Hepatocyte (in vitro differentiated cells): ENCODE measurements at regions not wholly inside any gene's neighbourhood (a gene's known extent, or its start where the extent isn't known, plus 50 kb on each side); places are given as distances from the start of the nearest gene placed in this dataset.

ENCODE experiments used
- DNase-seq: peaks from one replicate; pipeline ENCODE4 v3.0.0-alpha.2; 2016; ENCODE audit warnings: low spot score
- H2AFZ ChIP-seq: fragments of 200-600 bp; sonication (generic); 2 replicates; pipeline ENCODE4 v1.6.0; 2016; ENCODE audit warnings: antibody characterized with exemption, mild to moderate bottlenecking
- H3K27ac ChIP-seq: fragments of 200-600 bp; sonication (generic); 2 replicates; pipeline ENCODE4 v1.5.1; 2016; ENCODE audit warnings: mild to moderate bottlenecking
- H3K27me3 ChIP-seq: fragments of 200-600 bp; sonication (generic); 2 replicates; pipeline ENCODE4 v1.6.1; 2016
- H3K36me3 ChIP-seq: fragments of 200-600 bp; sonication (generic); replicated peaks from 2 replicates; pipeline ENCODE4 v1.5.1; 2016; ENCODE audit warnings: low read depth; ENCODE audit not compliant: insufficient read depth
- H3K4me1 ChIP-seq: fragments of 200-600 bp; sonication (generic); 2 replicates; pipeline ENCODE4 v1.5.1; 2016; ENCODE audit warnings: mild to moderate bottlenecking, moderate library complexity; ENCODE audit not compliant: insufficient read depth
- H3K4me2 ChIP-seq: fragments of 200-600 bp; sonication (generic); 2 replicates; pipeline ENCODE4 v1.6.0; 2016
- H3K4me3 ChIP-seq: fragments of 200-600 bp; sonication (generic); 2 replicates; pipeline ENCODE4 v1.5.1; 2016; ENCODE audit warnings: mild to moderate bottlenecking
- H3K79me2 ChIP-seq: fragments of 200-600 bp; sonication (generic); 2 replicates; pipeline ENCODE4 v1.6.0; 2017; ENCODE audit warnings: mild to moderate bottlenecking
- H3K9me2 ChIP-seq: fragments of 200-600 bp; sonication (generic); replicated peaks from 2 replicates; pipeline ENCODE4 v1.6.0; 2017; ENCODE audit warnings: mild to moderate bottlenecking; ENCODE audit not compliant: insufficient read depth
- H3K9me3 ChIP-seq: fragments of 200-600 bp; sonication (generic); 2 replicates; pipeline ENCODE4 v1.5.1; 2016; ENCODE audit warnings: low read depth, mild to moderate bottlenecking
- H4K20me1 ChIP-seq: fragments of 200-600 bp; sonication (generic); 2 replicates; pipeline ENCODE4 v1.6.0; 2016; ENCODE audit warnings: mild to moderate bottlenecking; ENCODE audit not compliant: insufficient read depth, poor library complexity, severe bottlenecking
- EZH2 ChIP-seq: fragments of 200-600 bp; sonication (generic); IDR thresholded peaks from 2 replicates; pipeline ENCODE4 v1.6.1; 2016; ENCODE audit warnings: antibody characterized with exemption, mild to moderate bottlenecking, borderline replicate concordance
- EZH2phosphoT487 ChIP-seq: fragments of 200-600 bp; sonication (generic); IDR thresholded peaks from one replicate; pipeline ENCODE4 v1.6.1; 2018; ENCODE audit warnings: antibody characterized with exemption, mild to moderate bottlenecking, low read depth, moderate library complexity; ENCODE audit not compliant: unreplicated experiment, severe bottlenecking
- WGBS: methylation state at CpG from one replicate; pipeline ENCODE4 v1.1.6; 2016; ENCODE audit warnings: low lambda C conversion rate; ENCODE audit errors: missing lambda C conversion rate; 5-methylcytosine and 5-hydroxymethylcytosine counted together
- TF ChIP-seq, protein P1 (sequence below): fragments of 200-600 bp; sonication (generic); IDR thresholded peaks from 2 replicates; pipeline ENCODE4 v1.5.1; 2016; ENCODE audit warnings: antibody characterized with exemption, mild to moderate bottlenecking; ENCODE audit not compliant: poor library complexity

DNA sequence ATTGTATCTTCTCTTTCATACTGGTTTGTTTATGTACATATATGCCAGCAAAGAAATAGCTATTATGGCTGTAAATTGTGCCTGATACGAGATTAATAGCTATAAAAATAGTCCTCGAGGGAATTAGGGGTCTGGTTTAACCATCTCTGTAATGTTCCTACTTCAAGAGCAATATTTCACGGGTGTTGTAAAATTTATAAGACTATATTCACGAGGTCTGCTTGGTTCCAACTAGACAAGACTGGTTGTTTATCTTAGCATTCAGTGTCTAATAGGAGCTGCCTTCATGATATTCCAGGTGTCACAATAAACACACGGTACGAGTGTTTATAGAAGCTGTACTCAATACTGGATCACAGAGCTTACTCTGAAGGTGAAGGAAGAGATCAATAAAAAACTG lies 389.9 kb downstream of the SIPA1L2 start:
- Histone ChIP-seq H3K9me2 (no peaks in the 10 kb centered on the region), H3K9me3 (no peaks in the 10 kb centered on the region), H2AFZ (no peak overlapping the region), H3K4me3 (no peak overlapping the region), H4K20me1 (no peaks in the 10 kb centered on the region), H3K79me2 (no peaks in the 10 kb centered on the region), H3K4me1 (no peaks in the 10 kb centered on the region), H3K27me3 (no peaks in the 10 kb centered on the region), H3K36me3 (no peaks in the 10 kb centered on the region), H3K4me2 (no peak overlapping the region), H3K27ac (no peak overlapping the region)
- WGBS = 42% methylated on average over 6 of the region's 6 CpGs
- no peak for DNase-seq
- TF ChIP-seq, protein P1, sequence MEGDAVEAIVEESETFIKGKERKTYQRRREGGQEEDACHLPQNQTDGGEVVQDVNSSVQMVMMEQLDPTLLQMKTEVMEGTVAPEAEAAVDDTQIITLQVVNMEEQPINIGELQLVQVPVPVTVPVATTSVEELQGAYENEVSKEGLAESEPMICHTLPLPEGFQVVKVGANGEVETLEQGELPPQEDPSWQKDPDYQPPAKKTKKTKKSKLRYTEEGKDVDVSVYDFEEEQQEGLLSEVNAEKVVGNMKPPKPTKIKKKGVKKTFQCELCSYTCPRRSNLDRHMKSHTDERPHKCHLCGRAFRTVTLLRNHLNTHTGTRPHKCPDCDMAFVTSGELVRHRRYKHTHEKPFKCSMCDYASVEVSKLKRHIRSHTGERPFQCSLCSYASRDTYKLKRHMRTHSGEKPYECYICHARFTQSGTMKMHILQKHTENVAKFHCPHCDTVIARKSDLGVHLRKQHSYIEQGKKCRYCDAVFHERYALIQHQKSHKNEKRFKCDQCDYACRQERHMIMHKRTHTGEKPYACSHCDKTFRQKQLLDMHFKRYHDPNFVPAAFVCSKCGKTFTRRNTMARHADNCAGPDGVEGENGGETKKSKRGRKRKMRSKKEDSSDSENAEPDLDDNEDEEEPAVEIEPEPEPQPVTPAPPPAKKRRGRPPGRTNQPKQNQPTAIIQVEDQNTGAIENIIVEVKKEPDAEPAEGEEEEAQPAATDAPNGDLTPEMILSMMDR = no peak
- TF ChIP-seq EZH2phosphoT487 (no peak), EZH2 (no peak)

DNA sequence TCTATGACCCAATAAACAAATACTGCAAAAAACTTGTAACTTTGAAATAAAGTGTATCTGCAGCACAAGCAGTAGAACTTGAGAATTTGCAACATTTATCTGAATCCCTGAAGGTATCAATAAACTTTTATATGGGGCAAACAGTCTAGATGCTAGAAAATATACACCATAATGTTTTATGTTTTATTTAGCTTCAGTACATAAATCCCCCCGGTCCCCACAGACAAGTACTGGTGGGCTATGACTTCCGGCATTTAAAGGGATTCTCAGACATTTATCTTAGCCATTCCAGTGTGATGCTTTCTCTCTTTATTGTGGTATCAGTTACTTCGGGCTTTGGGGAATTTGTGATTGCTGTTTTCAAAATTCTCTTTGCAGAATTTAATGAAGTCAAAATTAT lies 390.4 kb downstream of the SIPA1L2 start:
- Histone ChIP-seq H2AFZ (no peak overlapping the region), H3K27ac (no peak overlapping the region), H3K36me3 (no peaks in the 10 kb centered on the region), H3K9me2 (no peaks in the 10 kb centered on the region), H3K9me3 (no peaks in the 10 kb centered on the region), H3K4me2 (no peak overlapping the region), H3K4me1 (no peaks in the 10 kb centered on the region), H3K79me2 (no peaks in the 10 kb centered on the region), H3K4me3 (no peak overlapping the region), H3K27me3 (no peaks in the 10 kb centered on the region), H4K20me1 (no peaks in the 10 kb centered on the region)
- 58% methylated on average over 3 of the region's 3 CpGs for WGBS
- no peak for DNase-seq
- TF ChIP-seq EZH2phosphoT487 = peak; percentile 28
- TF ChIP-seq, protein P1 = no peak
- TF ChIP-seq EZH2 = no peak

DNA sequence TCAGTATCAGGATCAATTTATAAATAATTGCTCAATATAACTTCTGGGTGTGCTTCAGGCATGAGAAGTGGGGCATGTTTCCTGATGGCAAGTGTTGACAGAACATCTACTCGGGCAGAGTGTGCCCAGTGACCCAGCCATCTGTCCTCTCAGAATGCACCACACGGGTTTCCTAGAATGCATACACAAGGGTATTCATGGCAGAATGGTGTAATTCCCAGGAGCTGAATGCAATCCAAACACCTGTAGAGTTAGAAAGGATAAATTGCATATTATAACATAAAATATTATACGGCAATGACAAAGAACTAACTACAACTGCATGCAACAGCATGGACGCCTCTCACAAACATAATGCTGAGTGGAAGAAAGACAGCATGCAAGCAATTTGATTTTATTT lies 391.9 kb downstream of the SIPA1L2 start:
- H3K27ac ChIP-seq = no peak overlapping the region
- H2AFZ ChIP-seq = no peak overlapping the region
- H3K79me2 ChIP-seq = no peaks in the 10 kb centered on the region
- H3K27me3 ChIP-seq = no peaks in the 10 kb centered on the region
- TF ChIP-seq EZH2 (no peak), EZH2phosphoT487 (no peak)
- TF ChIP-seq, protein P1 = no peak
- no peaks in the 10 kb centered on the region for H3K9me3 ChIP-seq
- H3K9me2 ChIP-seq = no peaks in the 10 kb centered on the region
- no peak overlapping the region for H3K4me2 ChIP-seq
- H3K4me1 ChIP-seq = no peaks in the 10 kb centered on the region
- H4K20me1 ChIP-seq = no peaks in the 10 kb centered on the region
- no peaks in the 10 kb centered on the region for H3K36me3 ChIP-seq
- no peak overlapping the region for H3K4me3 ChIP-seq
- no peak for DNase-seq
- 97% methylated on average over 4 of the region's 4 CpGs for WGBS

DNA sequence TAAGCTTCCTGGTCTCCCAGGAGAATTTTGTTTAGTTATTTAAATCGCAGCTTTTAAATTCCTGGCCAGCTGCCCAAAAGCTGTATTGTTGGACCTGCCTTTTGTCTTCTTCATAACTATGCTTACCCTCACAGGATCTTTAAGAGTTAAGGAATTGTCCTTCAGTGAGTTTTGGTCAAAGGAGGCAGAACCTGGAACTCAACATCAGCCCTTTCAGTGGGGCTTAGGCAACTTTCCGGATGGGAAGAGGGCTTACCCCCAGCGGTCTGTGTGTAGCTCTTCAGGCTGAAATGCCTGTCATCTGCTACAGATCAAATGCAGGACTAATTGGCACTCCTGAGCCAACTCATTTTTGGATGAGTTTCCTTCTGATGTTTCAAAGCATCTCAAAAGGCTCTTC lies 402.6 kb downstream of the SIPA1L2 start:
- Histone ChIP-seq H3K4me3 (no peak overlapping the region), H3K36me3 (no peaks in the 10 kb centered on the region), H3K4me1 (peaks cover 16% of the 10 kb centered on the region), H3K27ac (no peak overlapping the region), H4K20me1 (no peaks in the 10 kb centered on the region), H3K9me2 (no peaks in the 10 kb centered on the region), H3K4me2 (no peak overlapping the region), H3K27me3 (no peaks in the 10 kb centered on the region), H3K79me2 (no peaks in the 10 kb centered on the region), H3K9me3 (no peaks in the 10 kb centered on the region), H2AFZ (no peak overlapping the region)
- TF ChIP-seq, protein P1 = no peak
- TF ChIP-seq EZH2 = no peak
- TF ChIP-seq EZH2phosphoT487 = no peak
- no peak for DNase-seq
- WGBS = 38% methylated on average over 3 of the region's 3 CpGs
